Thyroid gland (tissue), 4 donors: ENCODE measurements at regions not wholly inside any gene's neighbourhood (a gene's known extent, or its start where the extent isn't known, plus 50 kb on each side); places are given as distances from the start of the nearest gene placed in this dataset.

Experiments used
- DNase-seq, 2 donors: peaks; one replicate each; pipeline ENCODE4 v3.0.0-alpha.2; 2019
- H3K27ac ChIP-seq, 3 donors: fragments of 200-600 bp; sonication (generic); 1 replicate in 2 of 3; 2 replicates in 1 of 3; pipeline ENCODE4 v1.5.1; 2016 to 2019; ENCODE audit warnings: mild to moderate bottlenecking in 1 of 3, moderate library complexity in 1 of 3
- H3K27me3 ChIP-seq: fragments of 200-600 bp; sonication (generic); one replicate; pipeline ENCODE4 v1.5.1; 2019
- H3K36me3 ChIP-seq, 2 donors: fragments of 200-600 bp; sonication (generic); one replicate each; pipeline ENCODE4 v1.5.1; 2016 to 2019
- H3K4me1 ChIP-seq, 2 donors: fragments of 200-600 bp; sonication (generic); one replicate each; pipeline ENCODE4 v1.5.1; 2017 to 2019
- H3K4me3 ChIP-seq, 3 donors: fragments of 200-600 bp; sonication (generic); replicated peaks in 1 of 3; 1 replicate in 2 of 3; 2 replicates in 1 of 3; pipeline ENCODE4 v1.5.1; 2016; ENCODE audit warnings: mild to moderate bottlenecking in 1 of 3
- H3K9me3 ChIP-seq: fragments of 200-600 bp; sonication (generic); one replicate; pipeline ENCODE4 v1.5.1; 2017
- CTCF ChIP-seq, 6 experiments: fragments of 200-600 bp in 3 of 6; fragments of 450-650 bp in 3 of 6; sonication (generic) in 3 of 6; IDR thresholded peaks; one replicate each; pipeline ENCODE4 v1.5.1; 2016 to 2019; ENCODE audit warnings: antibody characterized with exemption in 6 of 6, mild to moderate bottlenecking in 2 of 6, inconsistent platforms in 1 of 6, moderate library complexity in 1 of 6
- POLR2A ChIP-seq, 2 donors: fragments of 450-650 bp; IDR thresholded peaks; one replicate each; pipeline ENCODE4 v1.6.1; 2017; ENCODE audit warnings: antibody characterized with exemption in 2 of 2, mild to moderate bottlenecking in 2 of 2, moderate library complexity in 1 of 2
- WGBS, 2 donors: methylation state at CpG; one replicate each; pipeline ENCODE4 v1.1.5; 2017; 5-methylcytosine and 5-hydroxymethylcytosine counted together
- intact Hi-C: fragments of 100-400 bp; cut with DNase I; formaldehyde crosslinking; loops from one replicate; pipeline ENCODE4 v1.15.1; 2023

DNA sequence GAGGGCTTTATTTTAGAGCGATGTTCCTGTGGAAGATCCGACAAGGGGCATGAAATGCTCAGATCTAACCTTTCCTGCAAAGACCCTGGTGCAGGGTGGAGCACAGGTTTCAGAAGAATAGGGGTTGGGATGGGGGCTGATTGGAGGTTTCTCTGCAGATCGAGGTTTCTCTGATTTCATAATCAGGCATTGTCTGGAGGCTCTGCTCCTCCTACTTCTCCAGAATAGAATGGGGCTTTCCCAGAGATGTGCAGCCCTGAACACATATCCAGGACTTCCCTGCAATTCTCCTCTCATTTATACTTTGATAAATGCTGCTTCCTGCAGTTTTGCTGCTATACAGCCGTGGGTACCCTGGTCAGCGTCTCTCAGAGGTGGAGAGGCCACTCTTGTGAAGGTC lies 397.6 kb upstream of the BOD1L1 start:
- intact Hi-C loops: no loop called here
- no peak for TF ChIP-seq CTCF (IDR thresholded peaks at IDR 0.05)
- no peak for TF ChIP-seq POLR2A (IDR thresholded peaks at IDR 0.05)
- WGBS, 2 donors: 63% methylated on average over 5 of the region's 5 CpGs

GRCh38 chr4:14025891-14026290 lies 398.4 kb upstream of the BOD1L1 start:
- no peaks in the 10 kb centered on the region for H3K4me1 ChIP-seq
- TF ChIP-seq POLR2A (IDR thresholded peaks at IDR 0.05) (no peak), CTCF (IDR thresholded peaks at IDR 0.05) (no peak)
- 92 to 97% methylated on average over 5 of the region's 5 CpGs for WGBS, 2 donors
- no peak overlapping the region for H3K4me3 ChIP-seq
- intact Hi-C loops: no loop called here
- no peak for DNase-seq
- no peaks in the 10 kb centered on the region for H3K27me3 ChIP-seq
- H3K27ac ChIP-seq: no peak overlapping the region
- no peaks in the 10 kb centered on the region for H3K36me3 ChIP-seq
- H3K9me3 ChIP-seq: no peaks in the 10 kb centered on the region

More for the DNA sequence above, 397.6 kb upstream of the BOD1L1 start:
- Histone ChIP-seq H3K9me3 (no peaks in the 10 kb centered on the region), H3K27me3 (no peaks in the 10 kb centered on the region), H3K27ac (no peak overlapping the region), H3K4me1 (no peaks in the 10 kb centered on the region), H3K4me3 (no peak overlapping the region), H3K36me3 (no peaks in the 10 kb centered on the region)
- no peak for DNase-seq

GRCh38 chr4:14028862-14029261 lies 401.3 kb upstream of the BOD1L1 start:
- no peak for DNase-seq

GRCh38 chr4:14035076-14035475 lies 407.6 kb upstream of the BOD1L1 start:
- 31 to 40% methylated on average over 2 of the region's 2 CpGs for WGBS, 2 donors
- Histone ChIP-seq H3K36me3 (no peaks in the 10 kb centered on the region), H3K4me1 (no peaks in the 10 kb centered on the region), H3K27me3 (no peaks in the 10 kb centered on the region), H3K9me3 (no peaks in the 10 kb centered on the region), H3K4me3 (no peak overlapping the region), H3K27ac (no peak overlapping the region)
- intact Hi-C loops: no loop called here
- TF ChIP-seq POLR2A (IDR thresholded peaks at IDR 0.05) (no peak), CTCF (IDR thresholded peaks at IDR 0.05) (no peak)
- DNase-seq: no peak

More at GRCh38 chr4:14028862-14029261, 401.3 kb upstream of the BOD1L1 start:
- Histone ChIP-seq H3K36me3 (no peaks in the 10 kb centered on the region), H3K9me3 (no peaks in the 10 kb centered on the region), H3K4me1 (no peaks in the 10 kb centered on the region), H3K27ac (no peak overlapping the region), H3K4me3 (no peak overlapping the region), H3K27me3 (no peaks in the 10 kb centered on the region)
- TF ChIP-seq POLR2A (IDR thresholded peaks at IDR 0.05) (no peak), CTCF (IDR thresholded peaks at IDR 0.05) (no peak)
- 29 to 30% methylated on average over 11 of the region's 11 CpGs for WGBS, 2 donors
- intact Hi-C loops: no loop called here

DNA sequence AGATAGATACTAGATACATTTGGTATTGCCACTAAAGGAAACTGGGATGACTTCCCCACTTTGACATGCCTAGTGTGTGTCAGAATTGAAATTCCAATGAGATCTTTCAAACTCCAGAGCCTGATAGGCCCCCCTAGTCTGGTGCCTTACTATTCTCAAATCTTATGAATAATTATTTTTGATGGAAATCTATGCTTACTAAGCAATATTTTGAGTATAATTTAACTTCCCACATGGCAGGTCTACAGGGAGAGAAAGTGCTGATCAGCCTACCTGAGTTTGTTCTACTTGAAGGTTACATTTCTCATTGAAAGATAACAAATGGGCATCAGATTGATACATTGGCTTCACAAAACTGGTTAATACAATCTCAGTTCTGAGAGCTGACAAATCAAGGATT lies 415.7 kb upstream of the BOD1L1 start:
- Histone ChIP-seq H3K27ac (no peak overlapping the region), H3K27me3 (no peaks in the 10 kb centered on the region), H3K36me3 (no peaks in the 10 kb centered on the region), H3K9me3 (no peaks in the 10 kb centered on the region), H3K4me3 (no peak overlapping the region), H3K4me1 (no peaks in the 10 kb centered on the region)
- TF ChIP-seq POLR2A (IDR thresholded peaks at IDR 0.05): no peak
- TF ChIP-seq CTCF (IDR thresholded peaks at IDR 0.05): no peak
- no peak for DNase-seq
- intact Hi-C loops: no loop called here
